ENCODE measurements at regions not wholly inside any gene's neighbourhood (a gene's known extent, or its start where the extent isn't known, plus 50 kb on each side); places are given as distances from the start of the nearest gene placed in this dataset.

- H3K9me3 Mint-ChIP-seq = no peaks in the 10 kb centered on the region
- no peak overlapping the region for H3K9ac ChIP-seq (ENCODE audit: insufficient read depth, low read length, poor library complexity, severe bottlenecking)
- H3K9me3 ChIP-seq (replicated peaks in 1 of 2; ENCODE audit: control insufficient read depth in 1 of 2, insufficient read depth in 1 of 2, low read length in 2 of 2) = no peaks in the 10 kb centered on the region
- intact Hi-C loops (cut with micrococcal nuclease) = no loop called here
- H4K20me1 ChIP-seq (ENCODE audit: insufficient read depth, low read length) = no peaks in the 10 kb centered on the region
- no peak overlapping the region for H3K4me3 ChIP-seq (replicated peaks in 1 of 3; ENCODE audit: low read depth in 2 of 3, low read length in 3 of 3)
- H3K27me3 ChIP-seq (ENCODE audit: control insufficient read depth in 2 of 2, insufficient read depth in 2 of 2, low read length in 2 of 2) = peaks cover 0 to 2% of the 10 kb centered on the region in 2 donors
- H3K4me1 Mint-ChIP-seq = no peaks in the 10 kb centered on the region
- H3K4me2 ChIP-seq (replicated peaks; ENCODE audit: extremely low read depth, low read length, poor library complexity, severe bottlenecking) = no peak overlapping the region
- no peak overlapping the region for H3K27ac ChIP-seq (ENCODE audit: low read depth in 1 of 2, low read length in 2 of 2)
- no peaks in the 10 kb centered on the region for H3K79me2 ChIP-seq (ENCODE audit: insufficient read depth, low read length)
- H3K36me3 Mint-ChIP-seq = no peaks in the 10 kb centered on the region
- no peaks in the 10 kb centered on the region for H3K4me1 ChIP-seq (ENCODE audit: control insufficient read depth in 1 of 2, insufficient read depth in 2 of 2, low read length in 2 of 2)
- no CpG with 5 or more reads among the region's 3 CpGs for WGBS (ENCODE audit: insufficient coverage)
- H3K4me3 Mint-ChIP-seq = no peak overlapping the region
- DNase-seq = no peak
- no peak for TF ChIP-seq CTCF (IDR thresholded peaks at IDR 0.05)
- H3K36me3 ChIP-seq (replicated peaks in 1 of 2; ENCODE audit: control insufficient read depth in 1 of 2, insufficient read depth in 2 of 2, low read length in 2 of 2) = no peaks in the 10 kb centered on the region
- H2AFZ ChIP-seq (ENCODE audit: insufficient read depth, low read depth, low read length, poor library complexity, severe bottlenecking) = no peak overlapping the region
- H3K27me3 Mint-ChIP-seq (ENCODE audit: low read depth in 3 of 3) = peaks cover 0 to 2% (median 0%) of the 10 kb centered on the region in 3 donors
- no peak overlapping the region for H3K27ac Mint-ChIP-seq
These were observed 76.3 kb upstream of the RTL1 start for GRCh38 chr14:100979780-100980179.

GRCh38 chr14:100980823-100981222, 77.3 kb upstream of the RTL1 start:
- Mint-ChIP-seq H3K36me3 (no peaks in the 10 kb centered on the region), H3K4me3 (no peak overlapping the region), H3K9me3 (no peaks in the 10 kb centered on the region), H3K27ac (no peak overlapping the region), H3K4me1 (no peaks in the 10 kb centered on the region), H3K27me3 (ENCODE audit: low read depth in 3 of 3) (peaks cover 0 to 2% (median 1%) of the 10 kb centered on the region in 3 donors)
- no CpG with 5 or more reads among the region's 3 CpGs for WGBS (ENCODE audit: insufficient coverage)
- Histone ChIP-seq H2AFZ (ENCODE audit: insufficient read depth, low read depth, low read length, poor library complexity, severe bottlenecking) (no peak overlapping the region), H3K27ac (ENCODE audit: low read depth in 1 of 2, low read length in 2 of 2) (no peak overlapping the region), H3K9ac (ENCODE audit: insufficient read depth, low read length, poor library complexity, severe bottlenecking) (no peak overlapping the region), H3K27me3 (ENCODE audit: control insufficient read depth in 2 of 2, insufficient read depth in 2 of 2, low read length in 2 of 2) (peaks cover 0 to 2% of the 10 kb centered on the region in 2 donors), H3K4me1 (ENCODE audit: control insufficient read depth in 1 of 2, insufficient read depth in 2 of 2, low read length in 2 of 2) (no peaks in the 10 kb centered on the region), H3K9me3 (replicated peaks in 1 of 2; ENCODE audit: control insufficient read depth in 1 of 2, insufficient read depth in 1 of 2, low read length in 2 of 2) (no peaks in the 10 kb centered on the region), H3K36me3 (replicated peaks in 1 of 2; ENCODE audit: control insufficient read depth in 1 of 2, insufficient read depth in 2 of 2, low read length in 2 of 2) (no peaks in the 10 kb centered on the region), H3K4me2 (replicated peaks; ENCODE audit: extremely low read depth, low read length, poor library complexity, severe bottlenecking) (no peak overlapping the region), H3K79me2 (ENCODE audit: insufficient read depth, low read length) (no peaks in the 10 kb centered on the region), H3K4me3 (replicated peaks in 1 of 3; ENCODE audit: low read depth in 2 of 3, low read length in 3 of 3) (no peak overlapping the region), H4K20me1 (ENCODE audit: insufficient read depth, low read length) (no peaks in the 10 kb centered on the region)
- no peak for DNase-seq
- intact Hi-C loops (cut with micrococcal nuclease) = no loop called here
- TF ChIP-seq CTCF (IDR thresholded peaks at IDR 0.05) = no peak

Data from CD14-positive monocyte (primary cell).